ENCODE measurements at regions not wholly inside any gene's neighbourhood (a gene's known extent, or its start where the extent isn't known, plus 50 kb on each side); places are given as distances from the start of the nearest gene placed in this dataset.

DNA sequence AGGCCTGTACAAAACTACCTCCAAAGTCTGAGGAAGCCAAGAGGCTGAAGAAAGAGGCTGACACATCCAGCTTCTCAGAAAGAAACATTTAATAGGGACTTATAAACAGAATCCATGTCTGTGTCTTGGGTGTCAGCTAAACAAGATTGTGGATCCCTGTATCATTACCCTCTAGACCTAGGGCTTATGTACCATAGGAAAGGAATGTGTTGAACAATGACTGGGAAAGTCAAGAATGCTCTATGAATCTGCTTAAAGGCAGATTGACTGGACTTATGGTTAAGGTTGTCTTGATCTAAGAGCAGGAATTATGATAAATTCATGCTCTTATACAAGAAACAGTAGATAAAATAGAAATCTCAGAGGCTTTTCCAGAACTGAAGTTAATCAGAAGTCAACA, 335.7 kb upstream of the RPS23 start:
- H3K79me2 ChIP-seq (ENCODE audit: insufficient read depth, low read length): no peaks in the 10 kb centered on the region
- FAIRE-seq: no peak
- no peaks in the 10 kb centered on the region for H4K20me1 ChIP-seq (ENCODE audit: insufficient read depth, low read length)
- POLR2A ChIA-PET: no interaction called here
- no peaks in the 10 kb centered on the region for H3K9me3 ChIP-seq (ENCODE audit: low read length)
- H3K27me3 ChIP-seq (ENCODE audit: control insufficient read depth in 1 of 2, insufficient read depth in 2 of 2, low read length in 2 of 2): no peaks in the 10 kb centered on the region
- no peak overlapping the region for H3K4me2 ChIP-seq (ENCODE audit: low read depth, low read length)
- H3K4me1 ChIP-seq (ENCODE audit: insufficient read depth, low read length): no peaks in the 10 kb centered on the region
- intact Hi-C loops (cut with micrococcal nuclease; ENCODE audit: unreplicated experiment): no loop called here
- H3K36me3 ChIP-seq (replicated peaks in 1 of 2; ENCODE audit: control insufficient read depth in 1 of 2, insufficient read depth in 2 of 2, low read length in 2 of 2): no peaks in the 10 kb centered on the region
- no peak overlapping the region for H3K27ac ChIP-seq (ENCODE audit: extremely low read length, insufficient read depth, low read length)
- DNase-seq (ENCODE audit: low spot score): no peak
- in situ Hi-C loops (cut with HindIII; ENCODE audit: extremely low pct_ligation_motif_present, low pct_unique_long_range_greater_than_20kb): no loop called here
- no peak overlapping the region for H3K4me3 ChIP-seq (replicated peaks in 1 of 3; ENCODE audit: insufficient read depth in 1 of 3, low read depth in 2 of 3, low read length in 3 of 3)
- no peak overlapping the region for H3K9ac ChIP-seq (ENCODE audit: insufficient read depth, low read depth, low read length)
- no peak for ATAC-seq
- BruUV-seq (replicated peaks): no TSS peak
- CTCF ChIA-PET (ENCODE audit: low intra/inter-chr PET ratio, low total read pairs): no interaction called here
- no peak overlapping the region for H2AFZ ChIP-seq (ENCODE audit: low read length)
- TF ChIP-seq, protein P1, sequence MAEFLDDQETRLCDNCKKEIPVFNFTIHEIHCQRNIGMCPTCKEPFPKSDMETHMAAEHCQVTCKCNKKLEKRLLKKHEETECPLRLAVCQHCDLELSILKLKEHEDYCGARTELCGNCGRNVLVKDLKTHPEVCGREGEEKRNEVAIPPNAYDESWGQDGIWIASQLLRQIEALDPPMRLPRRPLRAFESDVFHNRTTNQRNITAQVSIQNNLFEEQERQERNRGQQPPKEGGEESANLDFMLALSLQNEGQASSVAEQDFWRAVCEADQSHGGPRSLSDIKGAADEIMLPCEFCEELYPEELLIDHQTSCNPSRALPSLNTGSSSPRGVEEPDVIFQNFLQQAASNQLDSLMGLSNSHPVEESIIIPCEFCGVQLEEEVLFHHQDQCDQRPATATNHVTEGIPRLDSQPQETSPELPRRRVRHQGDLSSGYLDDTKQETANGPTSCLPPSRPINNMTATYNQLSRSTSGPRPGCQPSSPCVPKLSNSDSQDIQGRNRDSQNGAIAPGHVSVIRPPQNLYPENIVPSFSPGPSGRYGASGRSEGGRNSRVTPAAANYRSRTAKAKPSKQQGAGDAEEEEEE (CRISPR knock-in tag; IDR thresholded peaks at IDR 0.05; ENCODE audit: borderline replicate concordance): no peak
- no peak for TF ChIP-seq ZNF382 (CRISPR knock-in tag; IDR thresholded peaks at IDR 0.05; ENCODE audit: borderline replicate concordance)
- no peak for TF ChIP-seq SMAD9 (CRISPR knock-in tag; IDR thresholded peaks at IDR 0.05)
- TF ChIP-seq ZNF205 (CRISPR knock-in tag; IDR thresholded peaks at IDR 0.05): no peak
- TF ChIP-seq ATRX (CRISPR knock-in tag; IDR thresholded peaks at IDR 0.05; ENCODE audit: borderline replicate concordance): no peak
- no peak for TF ChIP-seq POLR2A (IDR thresholded peaks at IDR 0.05; ENCODE audit: insufficient read depth in 1 of 2, low read depth in 2 of 2, low read length in 2 of 2)
- TF ChIP-seq ZNF703 (CRISPR knock-in tag; IDR thresholded peaks at IDR 0.05; ENCODE audit: borderline replicate concordance): no peak
- TF ChIP-seq HDAC6 (IDR thresholded peaks at IDR 0.05; ENCODE audit: low read depth, low read length): no peak
- no peak for TF ChIP-seq DMAP1 (CRISPR knock-in tag; IDR thresholded peaks at IDR 0.05)
- TF ChIP-seq, protein P2, sequence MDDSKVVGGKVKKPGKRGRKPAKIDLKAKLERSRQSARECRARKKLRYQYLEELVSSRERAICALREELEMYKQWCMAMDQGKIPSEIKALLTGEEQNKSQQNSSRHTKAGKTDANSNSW (CRISPR knock-in tag; IDR thresholded peaks at IDR 0.05; ENCODE audit: borderline replicate concordance): no peak
- TF ChIP-seq, protein P3, sequence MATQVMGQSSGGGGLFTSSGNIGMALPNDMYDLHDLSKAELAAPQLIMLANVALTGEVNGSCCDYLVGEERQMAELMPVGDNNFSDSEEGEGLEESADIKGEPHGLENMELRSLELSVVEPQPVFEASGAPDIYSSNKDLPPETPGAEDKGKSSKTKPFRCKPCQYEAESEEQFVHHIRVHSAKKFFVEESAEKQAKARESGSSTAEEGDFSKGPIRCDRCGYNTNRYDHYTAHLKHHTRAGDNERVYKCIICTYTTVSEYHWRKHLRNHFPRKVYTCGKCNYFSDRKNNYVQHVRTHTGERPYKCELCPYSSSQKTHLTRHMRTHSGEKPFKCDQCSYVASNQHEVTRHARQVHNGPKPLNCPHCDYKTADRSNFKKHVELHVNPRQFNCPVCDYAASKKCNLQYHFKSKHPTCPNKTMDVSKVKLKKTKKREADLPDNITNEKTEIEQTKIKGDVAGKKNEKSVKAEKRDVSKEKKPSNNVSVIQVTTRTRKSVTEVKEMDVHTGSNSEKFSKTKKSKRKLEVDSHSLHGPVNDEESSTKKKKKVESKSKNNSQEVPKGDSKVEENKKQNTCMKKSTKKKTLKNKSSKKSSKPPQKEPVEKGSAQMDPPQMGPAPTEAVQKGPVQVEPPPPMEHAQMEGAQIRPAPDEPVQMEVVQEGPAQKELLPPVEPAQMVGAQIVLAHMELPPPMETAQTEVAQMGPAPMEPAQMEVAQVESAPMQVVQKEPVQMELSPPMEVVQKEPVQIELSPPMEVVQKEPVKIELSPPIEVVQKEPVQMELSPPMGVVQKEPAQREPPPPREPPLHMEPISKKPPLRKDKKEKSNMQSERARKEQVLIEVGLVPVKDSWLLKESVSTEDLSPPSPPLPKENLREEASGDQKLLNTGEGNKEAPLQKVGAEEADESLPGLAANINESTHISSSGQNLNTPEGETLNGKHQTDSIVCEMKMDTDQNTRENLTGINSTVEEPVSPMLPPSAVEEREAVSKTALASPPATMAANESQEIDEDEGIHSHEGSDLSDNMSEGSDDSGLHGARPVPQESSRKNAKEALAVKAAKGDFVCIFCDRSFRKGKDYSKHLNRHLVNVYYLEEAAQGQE (IDR thresholded peaks at IDR 0.05; ENCODE audit: borderline replicate concordance in 1 of 2, low read depth in 1 of 2, low read length in 2 of 2): no peak
- no peak for TF ChIP-seq ETV5 (CRISPR knock-in tag; IDR thresholded peaks at IDR 0.05; ENCODE audit: borderline replicate concordance)
- no peak for TF ChIP-seq RBM39 (IDR thresholded peaks at IDR 0.05; ENCODE audit: low read depth, low read length, poor library complexity, severe bottlenecking)
- no peak for TF ChIP-seq ZNF496 (CRISPR knock-in tag; IDR thresholded peaks at IDR 0.05; ENCODE audit: insufficient replicate concordance)
- TF ChIP-seq, protein P4, sequence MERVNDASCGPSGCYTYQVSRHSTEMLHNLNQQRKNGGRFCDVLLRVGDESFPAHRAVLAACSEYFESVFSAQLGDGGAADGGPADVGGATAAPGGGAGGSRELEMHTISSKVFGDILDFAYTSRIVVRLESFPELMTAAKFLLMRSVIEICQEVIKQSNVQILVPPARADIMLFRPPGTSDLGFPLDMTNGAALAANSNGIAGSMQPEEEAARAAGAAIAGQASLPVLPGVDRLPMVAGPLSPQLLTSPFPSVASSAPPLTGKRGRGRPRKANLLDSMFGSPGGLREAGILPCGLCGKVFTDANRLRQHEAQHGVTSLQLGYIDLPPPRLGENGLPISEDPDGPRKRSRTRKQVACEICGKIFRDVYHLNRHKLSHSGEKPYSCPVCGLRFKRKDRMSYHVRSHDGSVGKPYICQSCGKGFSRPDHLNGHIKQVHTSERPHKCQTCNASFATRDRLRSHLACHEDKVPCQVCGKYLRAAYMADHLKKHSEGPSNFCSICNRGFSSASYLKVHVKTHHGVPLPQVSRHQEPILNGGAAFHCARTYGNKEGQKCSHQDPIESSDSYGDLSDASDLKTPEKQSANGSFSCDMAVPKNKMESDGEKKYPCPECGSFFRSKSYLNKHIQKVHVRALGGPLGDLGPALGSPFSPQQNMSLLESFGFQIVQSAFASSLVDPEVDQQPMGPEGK (CRISPR knock-in tag; IDR thresholded peaks at IDR 0.05): no peak
- TF ChIP-seq, protein P5, sequence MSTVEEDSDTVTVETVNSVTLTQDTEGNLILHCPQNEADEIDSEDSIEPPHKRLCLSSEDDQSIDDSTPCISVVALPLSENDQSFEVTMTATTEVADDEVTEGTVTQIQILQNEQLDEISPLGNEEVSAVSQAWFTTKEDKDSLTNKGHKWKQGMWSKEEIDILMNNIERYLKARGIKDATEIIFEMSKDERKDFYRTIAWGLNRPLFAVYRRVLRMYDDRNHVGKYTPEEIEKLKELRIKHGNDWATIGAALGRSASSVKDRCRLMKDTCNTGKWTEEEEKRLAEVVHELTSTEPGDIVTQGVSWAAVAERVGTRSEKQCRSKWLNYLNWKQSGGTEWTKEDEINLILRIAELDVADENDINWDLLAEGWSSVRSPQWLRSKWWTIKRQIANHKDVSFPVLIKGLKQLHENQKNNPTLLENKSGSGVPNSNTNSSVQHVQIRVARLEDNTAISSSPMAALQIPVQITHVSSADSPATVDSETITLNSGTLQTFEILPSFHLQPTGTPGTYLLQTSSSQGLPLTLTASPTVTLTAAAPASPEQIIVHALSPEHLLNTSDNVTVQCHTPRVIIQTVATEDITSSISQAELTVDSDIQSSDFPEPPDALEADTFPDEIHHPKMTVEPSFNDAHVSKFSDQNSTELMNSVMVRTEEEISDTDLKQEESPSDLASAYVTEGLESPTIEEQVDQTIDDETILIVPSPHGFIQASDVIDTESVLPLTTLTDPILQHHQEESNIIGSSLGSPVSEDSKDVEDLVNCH (CRISPR knock-in tag; IDR thresholded peaks at IDR 0.05): no peak

Measured in HepG2 (cell line).